GM15510 (cell line): ENCODE measurements at regions not wholly inside any gene's neighbourhood (a gene's known extent, or its start where the extent isn't known, plus 50 kb on each side); places are given as distances from the start of the nearest gene placed in this dataset.

Experiments used
- POLR2A ChIP-seq: IDR thresholded peaks from 3 replicates; pipeline ENCODE4 v1.6.1; 2011; ENCODE audit warnings: borderline replicate concordance; ENCODE audit not compliant: insufficient read length; ENCODE audit errors: extremely low read depth

DNA sequence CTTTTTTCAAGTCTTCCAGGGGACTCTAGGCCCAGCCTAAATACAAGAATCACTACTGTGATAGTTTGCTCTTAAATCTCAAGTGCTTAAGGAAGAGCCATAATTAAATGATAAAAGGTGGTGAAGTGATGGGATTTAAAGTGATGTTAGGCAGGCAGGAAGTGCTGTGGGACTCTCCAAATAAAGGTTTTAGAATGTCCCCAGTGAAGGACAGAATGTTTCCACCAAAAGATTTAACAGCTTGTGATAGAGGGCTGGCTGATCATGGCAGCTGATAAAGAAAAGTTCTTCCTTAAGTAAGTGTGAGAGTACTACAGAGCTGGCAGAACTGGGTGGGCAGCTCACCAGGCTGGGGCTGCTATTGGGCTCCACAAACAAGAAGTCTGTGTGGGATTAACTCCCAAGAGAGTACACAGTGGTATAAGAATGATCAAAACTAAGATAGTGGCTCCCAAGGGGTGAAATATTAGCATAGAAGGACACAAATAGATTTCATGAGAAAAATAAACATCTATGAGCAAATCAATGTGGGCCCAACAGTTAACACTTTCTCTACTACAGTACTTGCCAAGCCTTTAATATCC is 637.2 kb upstream of the CPEB2 start:
- TF ChIP-seq POLR2A: no peak

DNA sequence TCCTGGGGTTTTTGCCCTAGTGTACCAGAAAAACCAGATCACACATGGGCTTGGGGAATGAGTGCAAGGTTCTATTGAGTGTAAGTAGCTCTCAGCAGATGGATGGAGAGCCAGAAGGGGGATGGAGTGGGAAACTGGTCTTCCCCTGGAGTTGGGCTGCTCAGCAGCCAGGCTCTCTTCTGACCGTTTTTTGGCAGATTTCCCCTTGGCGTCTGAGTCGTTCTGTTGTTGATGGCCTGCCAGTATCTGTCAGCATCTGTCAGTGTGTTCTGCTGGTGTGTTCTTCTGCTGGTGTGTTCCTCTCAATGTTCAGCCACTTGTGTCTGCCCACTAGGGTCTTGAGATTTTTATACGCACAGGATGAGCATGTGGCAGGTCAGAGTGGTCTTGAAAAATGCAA is 633.9 kb upstream of the CPEB2 start:
- no peak for TF ChIP-seq POLR2A

DNA sequence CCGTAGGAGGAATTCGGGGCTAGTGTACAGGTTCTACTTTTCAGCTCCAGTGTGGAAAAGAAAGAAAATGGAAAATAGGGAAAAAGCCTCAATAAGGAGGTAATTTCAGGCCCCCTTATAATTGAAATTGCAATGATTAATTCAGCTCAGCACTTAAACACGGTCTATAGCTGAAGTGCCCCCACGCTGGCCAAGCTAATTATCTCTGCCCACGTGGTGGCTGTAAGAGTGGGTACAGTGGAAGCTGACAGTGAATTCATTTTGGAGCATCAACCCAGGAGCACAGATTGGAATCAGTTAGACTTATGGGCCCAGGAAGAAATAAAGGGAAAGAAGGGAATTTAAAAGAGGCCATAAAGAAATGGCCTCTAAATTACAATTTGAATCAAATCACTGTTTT is 631.1 kb upstream of the CPEB2 start:
- TF ChIP-seq POLR2A: no peak

DNA sequence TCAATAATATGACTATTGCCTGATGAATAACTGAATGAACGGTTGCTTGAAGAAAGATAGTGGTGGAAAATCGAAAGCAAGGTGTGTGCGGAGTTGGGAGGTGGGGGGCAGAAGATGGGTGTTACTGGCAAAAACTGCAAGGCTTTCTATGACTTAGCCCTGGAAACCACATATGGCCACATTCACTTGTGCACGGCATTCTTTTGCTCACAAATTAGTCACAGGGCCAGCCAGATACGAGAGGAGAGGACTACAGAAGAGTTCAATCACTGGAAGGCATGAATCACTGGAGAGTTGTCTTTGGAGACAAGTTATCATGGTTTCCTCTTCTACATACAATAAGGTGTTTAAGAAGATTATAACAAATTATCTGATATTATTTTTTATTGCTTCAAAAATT is 626.5 kb upstream of the CPEB2 start:
- no peak for TF ChIP-seq POLR2A

DNA sequence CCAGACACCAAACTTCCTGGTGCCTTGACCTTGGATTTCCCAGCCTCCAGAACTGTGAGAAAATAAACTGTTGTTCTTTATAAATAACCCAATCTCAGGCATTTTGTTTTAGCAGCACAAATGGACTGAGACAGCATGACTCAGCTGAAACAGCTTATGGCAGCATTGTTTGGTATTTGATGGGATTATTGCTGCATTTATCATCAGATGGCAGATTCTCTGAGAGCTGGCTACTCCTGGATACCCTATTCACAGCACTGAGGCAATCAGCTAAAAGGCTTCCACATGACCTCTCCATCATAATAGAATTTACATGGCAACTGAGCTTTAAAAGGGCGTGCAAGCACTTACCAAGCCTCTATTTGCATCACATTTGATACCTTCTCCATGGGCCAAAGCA is 623.1 kb upstream of the CPEB2 start:
- TF ChIP-seq POLR2A: no peak

DNA sequence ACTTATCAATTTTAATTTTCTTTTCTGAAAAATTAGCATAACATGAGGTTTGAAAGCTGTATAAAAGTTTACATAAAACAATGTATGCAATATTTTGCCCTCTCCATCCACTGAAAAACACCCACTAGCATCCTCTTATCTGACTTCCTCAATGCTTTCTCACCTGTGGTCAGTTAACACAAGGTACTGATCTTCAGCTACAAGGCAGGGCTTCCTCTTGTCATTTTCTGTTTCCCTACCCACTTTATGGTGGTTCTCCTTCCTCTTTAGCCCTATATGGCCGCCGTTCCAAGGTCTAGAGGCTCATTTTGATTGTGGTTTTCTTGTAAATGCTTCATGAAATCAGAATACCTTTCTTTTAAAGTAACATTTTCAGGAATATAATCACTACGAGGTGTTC is 618.6 kb upstream of the CPEB2 start:
- no peak for TF ChIP-seq POLR2A

DNA sequence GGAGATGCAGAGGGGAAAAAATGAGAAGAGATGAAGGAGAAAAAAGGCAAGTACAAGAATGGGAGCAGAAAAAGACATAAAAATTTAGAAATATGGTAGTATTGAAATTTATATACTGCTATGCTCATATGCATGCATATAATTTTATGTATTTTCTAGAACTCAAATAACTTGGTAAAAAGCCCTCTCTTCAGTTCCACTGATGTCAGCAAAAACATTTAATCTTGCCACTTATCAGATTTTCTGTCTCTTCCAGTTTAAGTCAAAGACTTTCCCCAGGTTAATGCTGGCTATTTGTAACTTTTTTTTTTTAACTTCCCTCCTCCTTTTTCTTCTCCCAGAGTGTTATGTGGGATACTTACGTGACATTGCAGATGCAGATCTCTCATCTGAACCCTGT is 617.5 kb upstream of the CPEB2 start:
- no peak for TF ChIP-seq POLR2A

DNA sequence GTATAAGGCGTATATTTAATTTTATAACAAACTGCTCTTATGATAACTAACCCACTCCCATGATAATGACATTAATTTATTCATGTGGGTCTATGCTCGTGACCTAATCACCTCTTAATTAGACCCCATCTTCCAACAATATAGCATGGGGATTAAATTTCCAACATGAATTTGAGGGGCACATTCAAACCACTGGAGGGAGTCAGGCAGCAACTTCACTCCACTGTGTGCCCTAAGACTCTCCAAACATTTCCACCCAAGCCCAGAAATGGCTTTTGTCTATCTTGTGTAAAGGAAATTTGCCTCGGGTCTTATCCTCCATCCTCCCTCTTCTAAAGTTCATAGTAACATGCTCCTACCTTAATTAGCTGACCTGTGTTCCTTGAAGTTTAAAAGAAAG is 616.1 kb upstream of the CPEB2 start:
- no peak for TF ChIP-seq POLR2A

DNA sequence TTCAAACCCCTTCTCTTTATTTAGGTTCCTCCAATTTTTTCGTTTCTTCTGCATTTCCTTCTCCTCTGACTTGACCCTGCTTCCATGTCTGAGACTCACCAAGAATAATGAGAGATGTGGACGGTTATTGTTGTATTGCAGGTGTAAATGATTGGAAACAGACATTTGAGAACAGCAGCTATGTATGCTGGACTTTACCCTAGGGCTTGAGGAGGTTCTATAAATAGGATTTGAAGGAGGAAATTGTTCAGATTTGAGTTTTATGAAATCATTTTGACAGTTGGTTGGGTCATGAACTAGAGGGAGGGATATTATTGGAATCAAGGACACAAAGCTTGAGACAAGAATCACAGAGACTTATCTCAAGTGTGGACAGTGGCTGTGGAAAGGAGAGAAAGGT is 614.6 kb upstream of the CPEB2 start:
- TF ChIP-seq POLR2A: no peak

DNA sequence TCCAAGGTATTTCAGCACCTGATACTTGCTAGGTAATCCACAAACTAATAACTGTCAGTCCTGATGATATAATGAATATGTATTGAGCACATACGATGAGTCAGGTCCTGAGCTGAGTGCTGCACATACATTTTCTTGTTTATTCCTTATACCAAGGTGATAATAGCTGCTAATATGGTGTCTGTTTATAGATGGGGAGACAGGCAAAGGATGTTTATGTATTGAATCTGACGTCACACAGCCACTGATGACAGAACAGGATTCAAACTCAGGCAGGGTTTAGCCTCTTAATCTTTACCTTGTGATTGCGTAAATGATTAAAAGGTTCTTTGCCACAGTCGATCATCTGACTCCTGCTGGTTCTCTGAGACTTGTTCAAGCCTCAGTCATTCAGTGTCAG is 609.9 kb upstream of the CPEB2 start:
- no peak for TF ChIP-seq POLR2A

DNA sequence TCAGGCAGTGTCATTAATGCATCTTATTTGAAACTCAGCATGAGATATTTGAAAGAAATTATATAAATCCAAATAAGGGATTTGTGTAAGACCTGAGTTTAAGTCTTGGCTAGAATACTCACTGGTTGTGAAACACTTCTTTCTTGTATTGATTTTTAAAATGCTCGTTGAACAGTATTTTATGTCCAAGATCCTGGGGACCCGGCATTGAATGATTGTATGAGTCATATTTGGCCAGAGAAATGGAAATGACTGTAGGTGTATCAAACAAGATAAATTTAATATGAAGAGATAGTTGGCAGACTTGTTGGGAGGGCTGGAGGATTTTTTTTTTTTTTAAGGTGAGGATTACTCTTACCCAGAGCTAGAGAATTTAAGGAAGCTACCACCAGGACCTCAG is 606.1 kb upstream of the CPEB2 start:
- TF ChIP-seq POLR2A: no peak

DNA sequence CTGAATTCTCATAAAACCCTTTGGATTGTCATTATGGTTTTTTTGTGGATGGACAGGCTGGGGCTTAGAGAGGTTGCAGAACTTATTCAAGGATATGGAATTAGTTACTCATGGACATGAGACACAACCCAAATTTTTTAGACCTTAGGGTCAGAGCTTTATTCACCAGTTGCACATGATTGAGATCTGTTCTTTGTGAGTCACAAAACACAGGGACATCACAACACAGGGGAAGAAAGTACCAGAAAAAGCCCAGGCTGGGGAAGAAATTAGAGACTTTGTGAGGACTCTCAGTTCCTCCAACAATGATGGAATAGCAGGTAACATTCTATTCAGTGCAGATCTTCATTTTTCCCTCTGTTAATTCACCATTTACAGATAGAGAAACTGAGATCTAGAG is 602.4 kb upstream of the CPEB2 start:
- no peak for TF ChIP-seq POLR2A

DNA sequence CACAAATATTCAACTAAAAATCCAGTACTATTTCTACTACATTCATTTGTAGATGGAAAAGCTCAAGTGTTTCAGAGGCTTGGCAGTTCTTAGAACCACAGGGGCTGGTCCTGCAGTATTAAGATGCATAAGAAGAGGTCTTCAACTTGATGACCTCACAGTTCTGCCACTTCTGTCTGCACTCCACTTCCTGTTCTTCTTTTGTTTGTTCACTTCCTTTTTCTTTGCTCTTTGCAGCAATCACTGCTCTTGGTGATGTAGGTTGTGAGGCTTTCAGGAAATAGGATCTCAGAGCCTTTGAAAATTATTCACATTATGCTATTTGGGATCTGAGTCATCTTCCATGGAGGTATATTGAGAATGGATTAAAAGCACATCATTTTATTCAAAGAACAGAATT is 602.0 kb upstream of the CPEB2 start:
- no peak for TF ChIP-seq POLR2A

DNA sequence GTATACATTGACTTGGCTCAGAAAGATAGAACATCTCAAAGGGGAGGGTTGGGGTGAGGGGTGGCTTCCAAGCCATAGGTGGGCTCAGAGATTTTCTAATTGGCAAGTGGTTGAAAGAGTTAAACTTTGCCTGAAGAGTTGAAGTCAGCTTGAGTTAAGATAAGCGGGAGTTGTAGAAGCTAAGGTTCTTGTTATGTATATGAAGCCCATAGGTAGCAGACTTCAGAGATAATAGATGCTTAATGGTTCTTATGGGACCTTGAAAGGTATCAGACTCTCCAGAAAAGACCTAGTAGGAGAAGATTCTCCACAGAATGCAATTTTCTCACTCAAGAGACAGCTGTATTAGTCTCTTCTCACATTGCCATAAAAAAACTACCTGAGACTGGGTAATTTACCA is 599.1 kb upstream of the CPEB2 start:
- no peak for TF ChIP-seq POLR2A

DNA sequence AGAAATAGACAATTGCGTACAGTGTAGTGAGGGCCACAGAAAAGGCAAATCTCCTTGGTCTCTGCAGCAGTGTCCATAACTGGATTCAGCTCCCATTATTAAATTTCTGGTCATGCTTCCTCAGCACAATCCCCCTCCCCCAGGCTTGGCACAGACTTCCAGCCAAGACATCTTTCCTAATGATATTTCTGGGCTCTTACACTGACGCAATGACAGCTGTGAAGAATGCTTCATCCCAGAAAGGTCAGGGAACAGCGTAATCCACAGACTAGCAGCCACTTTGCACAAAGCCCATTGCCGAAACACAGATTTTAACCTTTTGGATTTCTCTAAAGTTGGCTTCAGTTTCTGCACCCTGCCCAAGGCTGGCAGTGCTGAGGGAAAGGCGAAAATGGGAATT is 597.6 kb upstream of the CPEB2 start:
- no peak for TF ChIP-seq POLR2A

DNA sequence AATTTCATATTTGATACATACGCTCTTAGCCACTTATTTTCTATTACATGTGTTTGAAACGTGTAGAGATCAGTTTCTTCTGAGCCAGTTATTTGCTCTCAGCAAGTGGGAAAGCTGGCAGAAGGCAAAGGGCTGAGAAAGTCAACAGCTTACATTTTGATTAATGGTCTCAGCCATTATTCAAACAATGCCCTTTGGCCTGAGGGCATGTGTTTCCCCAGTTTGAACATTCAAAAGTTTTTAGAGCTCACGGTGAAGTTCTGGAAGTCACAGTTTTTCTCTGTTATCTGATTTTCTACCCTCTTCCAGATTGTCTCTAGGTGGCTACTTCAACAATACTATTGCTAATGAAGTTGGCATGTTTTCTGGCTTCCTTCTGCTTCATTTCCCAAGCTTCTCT is 591.8 kb upstream of the CPEB2 start:
- no peak for TF ChIP-seq POLR2A

DNA sequence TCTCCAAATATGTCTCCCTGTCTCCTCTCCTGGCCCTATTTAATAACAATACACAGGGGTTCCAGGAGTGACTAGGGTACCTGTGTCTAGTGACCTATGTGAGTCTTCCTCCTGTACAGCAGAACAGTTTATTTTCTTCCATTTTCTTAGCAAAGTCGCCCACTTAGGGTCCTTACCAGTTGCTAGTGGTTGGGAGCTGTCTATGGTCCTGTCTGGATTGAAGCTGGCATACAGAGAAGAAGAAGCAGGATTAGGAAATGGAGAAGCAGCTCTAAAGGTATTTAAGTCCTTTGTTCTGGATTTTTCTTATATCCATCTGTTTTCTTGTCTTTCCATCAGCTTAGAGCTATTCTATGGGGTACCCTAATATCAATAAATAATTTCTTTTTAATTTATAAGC is 587.1 kb upstream of the CPEB2 start:
- no peak for TF ChIP-seq POLR2A
